SU-DHL-6 (cell line): ENCODE measurements at regions not wholly inside any gene's neighbourhood (a gene's known extent, or its start where the extent isn't known, plus 50 kb on each side); places are given as distances from the start of the nearest gene placed in this dataset.

Experiments used
- H2AFZ ChIP-seq: fragments of 200-600 bp; sonication (generic); 2 replicates; pipeline ENCODE4 v1.6.1; 2014; ENCODE audit warnings: low read depth, mild to moderate bottlenecking, moderate library complexity, mixed read lengths, antibody characterized with exemption, low read length; ENCODE audit not compliant: severe bottlenecking
- H3F3A ChIP-seq: fragments of 200-600 bp; shearing (Covaris generic); 2 replicates; pipeline ENCODE4 v1.6.0; 2016; ENCODE audit warnings: antibody characterized with exemption, mild to moderate bottlenecking; ENCODE audit not compliant: insufficient read depth
- H3K27ac ChIP-seq: fragments of 200-600 bp; sonication (generic); 2 replicates; pipeline ENCODE4 v1.5.1; 2016; ENCODE audit warnings: low read depth, mild to moderate bottlenecking, low read length, moderate library complexity, mixed read lengths
- H3K27me3 ChIP-seq: fragments of 200-600 bp; sonication (generic), shearing (Covaris generic); 2 replicates; pipeline ENCODE4 v1.6.0; 2014; ENCODE audit warnings: mild to moderate bottlenecking, low read length
- H3K36me3 ChIP-seq: fragments of 200-600 bp; sonication (generic); 2 replicates; pipeline ENCODE4 v1.6.1; 2014; ENCODE audit warnings: mild to moderate bottlenecking, low read length, mixed read lengths
- H3K4me2 ChIP-seq: fragments of 300-600, 200-600 bp; shearing (Covaris generic), sonication (generic); 2 replicates; pipeline ENCODE4 v1.6.0; 2014; ENCODE audit warnings: low read length, low read depth, mild to moderate bottlenecking; ENCODE audit not compliant: poor library complexity, severe bottlenecking
- H3K4me3 ChIP-seq: fragments of 200-600 bp; sonication (generic); 2 replicates; pipeline ENCODE4 v1.5.1; 2014; ENCODE audit warnings: antibody characterized with exemption, low read length, mild to moderate bottlenecking, mixed read lengths; ENCODE audit not compliant: insufficient read depth, poor library complexity, severe bottlenecking
- H3K79me2 ChIP-seq: fragments of 200-600 bp; sonication (generic); 2 replicates; pipeline ENCODE4 v1.6.1; 2014; ENCODE audit warnings: mild to moderate bottlenecking, low read length, moderate library complexity; ENCODE audit not compliant: insufficient read depth
- H3K9ac ChIP-seq: fragments of 200-600 bp; sonication (generic); 2 replicates; pipeline ENCODE4 v1.7.0; 2014; ENCODE audit warnings: mild to moderate bottlenecking, low read length
- H3K9me2 ChIP-seq: fragments of 200-600 bp; sonication (generic); replicated peaks from 2 replicates; pipeline ENCODE4 v1.6.1; 2014; ENCODE audit warnings: low read length; ENCODE audit not compliant: insufficient read depth
- H3K9me3 ChIP-seq: fragments of 200-600 bp; sonication (generic); 2 replicates; pipeline ENCODE4 v1.6.1; 2014; ENCODE audit warnings: low read length, mixed read lengths; ENCODE audit not compliant: insufficient read depth
- H4K20me1 ChIP-seq: fragments of 200-600 bp; sonication (generic); 2 replicates; pipeline ENCODE4 v1.6.1; 2014; ENCODE audit warnings: low read depth, mild to moderate bottlenecking, antibody characterized with exemption, low read length, moderate library complexity, mixed read lengths
- CTCF ChIP-seq: fragments of 200-600 bp; sonication (generic); IDR thresholded peaks from one replicate; pipeline ENCODE4 v1.5.1; 2017; ENCODE audit warnings: antibody characterized with exemption, mild to moderate bottlenecking, low read length, moderate library complexity; ENCODE audit not compliant: insufficient read depth, poor library complexity, severe bottlenecking
- EZH2phosphoT487 ChIP-seq: fragments of 200-600 bp; sonication (generic), shearing (Covaris generic); conservative IDR thresholded peaks from 2 replicates; pipeline ENCODE4 v1.6.1; 2018; ENCODE audit warnings: mild to moderate bottlenecking, antibody characterized with exemption, low read length, moderate library complexity, mixed read lengths

- Histone ChIP-seq H3K27ac (no peak overlapping the region), H3K9me2 (no peaks in the 10 kb centered on the region), H3K9me3 (no peaks in the 10 kb centered on the region), H3F3A (no peaks in the 10 kb centered on the region), H3K36me3 (no peaks in the 10 kb centered on the region), H3K79me2 (no peaks in the 10 kb centered on the region), H3K27me3 (no peaks in the 10 kb centered on the region; the same call in 1 of the 2 replicates), H3K9ac (no peak overlapping the region), H4K20me1 (no peaks in the 10 kb centered on the region), H3K4me2 (no peak overlapping the region), H3K4me3 (no peak overlapping the region), H2AFZ (no peak overlapping the region)
- TF ChIP-seq CTCF, result no peak
- TF ChIP-seq EZH2phosphoT487, result no peak
Observed at GRCh38 chr5:136750224-136750862, 385.0 kb upstream of the TRPC7 start.

GRCh38 chr5:136749016-136749415 lies 383.7 kb upstream of the TRPC7 start:
- Histone ChIP-seq H3K4me2 (no peak overlapping the region), H3K79me2 (no peaks in the 10 kb centered on the region), H3K36me3 (no peaks in the 10 kb centered on the region), H3K9ac (no peak overlapping the region), H3K27me3 (no peaks in the 10 kb centered on the region), H4K20me1 (no peaks in the 10 kb centered on the region), H3K9me2 (no peaks in the 10 kb centered on the region), H3F3A (no peaks in the 10 kb centered on the region), H3K9me3 (no peaks in the 10 kb centered on the region), H3K27ac (no peak overlapping the region), H3K4me3 (no peak overlapping the region), H2AFZ (no peak overlapping the region)
- TF ChIP-seq CTCF, result no peak
- no peak for TF ChIP-seq EZH2phosphoT487

- Histone ChIP-seq H3K27me3 (no peaks in the 10 kb centered on the region), H3F3A (no peaks in the 10 kb centered on the region), H3K9me3 (peaks cover 6% of the 10 kb centered on the region; the same call in 1 of the 2 replicates), H3K4me3 (no peak overlapping the region), H3K9me2 (no peaks in the 10 kb centered on the region), H4K20me1 (no peaks in the 10 kb centered on the region), H3K4me2 (no peak overlapping the region), H3K36me3 (no peaks in the 10 kb centered on the region), H2AFZ (no peak overlapping the region), H3K27ac (no peak overlapping the region), H3K9ac (no peak overlapping the region), H3K79me2 (no peaks in the 10 kb centered on the region)
- TF ChIP-seq CTCF (no peak), EZH2phosphoT487 (no peak)
Observed at GRCh38 chr5:136743052-136743451, 377.7 kb upstream of the TRPC7 start.
